HG02973 (cell line): ENCODE measurements at regions not wholly inside any gene's neighbourhood (a gene's known extent, or its start where the extent isn't known, plus 50 kb on each side); places are given as distances from the start of the nearest gene placed in this dataset.

Source experiments
- ATAC-seq: cut with Tn5 transposase; IDR thresholded peaks from one replicate; pipeline ENCODE4 v1.9.1; 2021; ENCODE audit warnings: moderate library complexity; ENCODE audit not compliant: unreplicated experiment

- no peak for ATAC-seq
Measured at GRCh38 chr18:51397347-51397962, 200.0 kb upstream of the MEX3C start.

GRCh38 chr18:51398104-51398503 is 200.6 kb upstream of the MEX3C start:
- ATAC-seq, result no peak

DNA sequence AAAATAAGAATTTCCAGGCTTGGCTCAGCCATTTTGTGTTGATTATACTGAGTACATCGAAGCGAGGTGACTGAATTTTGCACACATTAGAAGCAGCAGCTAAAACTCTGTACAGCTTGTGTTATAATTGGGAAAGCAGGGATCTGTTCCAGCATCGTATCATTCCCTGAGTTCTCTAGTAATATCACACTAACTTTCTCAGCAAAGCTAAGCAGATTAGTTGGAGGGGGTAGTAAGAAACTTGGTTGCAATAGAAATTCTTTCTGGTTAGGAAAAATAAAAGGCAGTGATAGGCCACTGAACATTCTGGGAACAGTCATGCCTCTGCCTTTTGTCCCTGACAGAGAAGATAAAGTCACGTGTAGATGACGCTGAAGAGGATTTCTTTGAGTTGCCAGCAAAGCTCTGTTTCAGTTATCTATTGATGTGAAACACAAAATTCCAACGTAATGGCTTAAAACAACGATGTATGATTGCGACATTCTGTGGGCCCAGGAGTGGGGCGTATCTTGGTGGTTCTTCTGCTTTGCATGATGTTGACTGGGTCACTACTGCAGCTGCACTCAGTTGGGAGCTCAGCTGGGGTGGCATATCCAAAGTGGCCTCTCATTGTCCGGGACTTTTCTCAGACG is 202.1 kb upstream of the MEX3C start:
- ATAC-seq, result no peak

- no peak for ATAC-seq
Measured at GRCh38 chr18:51400721-51401120, 203.2 kb upstream of the MEX3C start.

DNA sequence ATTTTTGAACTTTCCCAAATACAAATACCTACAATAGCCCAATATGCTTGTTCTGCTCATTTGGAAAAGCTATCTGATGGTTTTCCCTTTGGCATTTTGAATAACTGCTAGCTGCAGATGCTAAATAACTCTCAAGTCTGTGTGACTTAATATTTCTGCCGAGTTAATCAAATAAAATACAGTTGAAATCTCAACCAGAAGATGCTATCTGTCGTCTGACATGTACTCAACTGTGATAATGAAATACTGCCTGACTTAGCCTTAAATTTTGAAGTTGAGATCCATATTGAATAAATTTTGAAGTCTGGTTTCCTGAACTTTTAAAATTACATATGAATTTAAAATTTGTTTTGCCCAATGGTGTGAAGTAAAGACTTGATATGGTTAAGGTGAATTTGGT is 204.4 kb upstream of the MEX3C start:
- no peak for ATAC-seq

DNA sequence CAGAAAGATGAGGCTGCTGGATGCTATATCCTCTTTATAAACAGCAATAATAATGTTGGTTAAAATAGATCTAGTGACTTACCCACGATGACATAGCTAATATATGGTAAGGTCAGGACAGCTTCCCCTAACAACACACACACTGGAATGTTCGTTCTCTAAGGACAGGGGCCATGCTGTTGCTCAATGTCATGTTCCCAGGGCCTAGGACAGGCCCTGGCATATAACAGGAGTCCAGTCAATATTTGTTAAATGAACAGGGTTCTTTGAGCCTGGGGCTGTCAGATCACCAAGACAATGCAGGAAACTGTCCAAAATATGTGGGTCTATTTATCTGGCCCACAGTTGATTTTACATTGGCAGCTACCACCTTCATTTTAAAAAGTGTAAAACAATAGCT is 207.1 kb upstream of the MEX3C start:
- no peak for ATAC-seq

- ATAC-seq, result no peak
Measured at GRCh38 chr18:51405683-51406477, 208.4 kb upstream of the MEX3C start.

DNA sequence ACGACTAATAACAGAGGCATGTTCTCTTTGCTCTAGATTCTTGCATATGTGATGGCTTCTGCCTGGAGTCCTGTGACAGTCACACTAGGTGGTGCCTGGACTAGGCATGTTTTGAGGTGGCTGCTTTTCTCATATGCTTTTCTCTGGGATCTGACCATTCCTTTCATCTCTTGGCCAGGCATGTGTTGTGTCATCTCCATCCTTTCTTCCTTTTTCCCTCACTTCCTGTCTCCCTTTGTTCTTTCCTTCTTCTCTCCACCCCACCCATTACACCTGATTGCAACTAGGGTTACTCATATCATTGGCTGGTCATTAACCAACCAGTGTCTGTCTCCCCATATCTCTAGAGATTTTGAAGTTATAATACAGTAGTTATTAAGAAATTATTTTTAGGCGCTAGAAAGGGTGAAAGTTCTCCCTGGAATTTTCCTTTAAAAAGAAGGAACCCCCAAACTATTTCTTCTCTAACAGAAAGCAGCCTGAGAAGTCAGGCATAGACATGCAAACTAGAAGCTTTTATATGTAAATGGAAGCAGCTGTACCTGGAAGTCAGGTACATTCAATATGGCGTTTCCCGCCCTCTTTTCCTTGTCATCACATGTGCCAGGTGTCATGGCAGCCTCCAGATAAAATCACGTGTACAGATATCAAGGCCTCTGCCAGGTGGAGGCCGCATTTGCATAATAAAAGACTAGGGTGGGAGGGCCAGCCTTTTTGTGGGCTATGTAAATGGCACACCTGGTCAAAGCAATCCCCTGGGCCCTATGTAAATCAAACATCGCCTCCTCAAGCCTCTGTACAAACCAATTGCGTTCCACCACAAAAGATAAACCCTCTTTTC is 220.4 kb upstream of the MEX3C start:
- ATAC-seq, result no peak

- ATAC-seq, result peak; percentile 77
Measured at GRCh38 chr18:51425475-51425874, 228.0 kb upstream of the MEX3C start.

GRCh38 chr18:51425889-51426288 is 228.4 kb upstream of the MEX3C start:
- ATAC-seq, result peak; percentile 35

DNA sequence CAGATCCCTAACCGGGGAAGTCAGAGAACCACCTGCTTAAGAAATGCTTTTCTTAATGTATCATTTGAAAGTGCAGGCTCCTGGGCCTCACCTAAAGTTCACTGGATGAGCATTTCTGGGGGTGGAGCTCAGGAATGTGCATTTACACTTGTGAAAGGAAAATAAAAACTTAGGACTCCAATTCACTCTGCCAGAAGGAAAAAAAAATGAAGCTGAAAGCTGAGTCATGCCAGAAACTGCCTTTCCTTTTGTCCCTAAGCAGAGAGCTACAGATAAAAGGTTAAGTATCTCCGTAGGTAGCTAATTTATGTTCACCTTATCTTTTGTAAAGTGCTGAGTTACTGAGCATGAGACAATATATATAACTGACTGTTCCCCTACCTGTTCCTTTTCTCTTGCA is 229.5 kb upstream of the MEX3C start:
- no peak for ATAC-seq

GRCh38 chr18:51429644-51430043 is 232.2 kb upstream of the MEX3C start:
- no peak for ATAC-seq

GRCh38 chr18:51430538-51430937 is 233.1 kb upstream of the MEX3C start:
- no peak for ATAC-seq

GRCh38 chr18:51433296-51433695 is 235.8 kb upstream of the MEX3C start:
- ATAC-seq, result no peak

DNA sequence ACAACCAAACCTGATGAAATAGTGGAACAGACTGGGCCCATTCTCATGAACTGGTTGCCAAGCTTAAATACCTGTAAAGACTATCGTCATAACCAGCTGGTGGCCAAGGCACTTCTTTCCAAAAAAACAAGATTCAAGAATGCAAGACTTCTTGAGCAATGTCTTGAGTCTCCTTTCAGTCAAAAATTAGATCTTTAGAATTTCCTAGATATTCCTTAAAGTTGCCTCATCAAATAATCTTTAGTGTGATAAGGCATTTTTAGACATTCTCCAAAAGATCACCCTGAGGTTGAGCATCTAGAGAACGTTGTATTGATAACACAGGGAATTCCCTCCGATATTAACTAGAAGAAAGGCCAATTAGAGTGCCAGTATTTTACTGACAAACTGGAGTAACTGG is 236.4 kb upstream of the MEX3C start:
- ATAC-seq, result no peak

DNA sequence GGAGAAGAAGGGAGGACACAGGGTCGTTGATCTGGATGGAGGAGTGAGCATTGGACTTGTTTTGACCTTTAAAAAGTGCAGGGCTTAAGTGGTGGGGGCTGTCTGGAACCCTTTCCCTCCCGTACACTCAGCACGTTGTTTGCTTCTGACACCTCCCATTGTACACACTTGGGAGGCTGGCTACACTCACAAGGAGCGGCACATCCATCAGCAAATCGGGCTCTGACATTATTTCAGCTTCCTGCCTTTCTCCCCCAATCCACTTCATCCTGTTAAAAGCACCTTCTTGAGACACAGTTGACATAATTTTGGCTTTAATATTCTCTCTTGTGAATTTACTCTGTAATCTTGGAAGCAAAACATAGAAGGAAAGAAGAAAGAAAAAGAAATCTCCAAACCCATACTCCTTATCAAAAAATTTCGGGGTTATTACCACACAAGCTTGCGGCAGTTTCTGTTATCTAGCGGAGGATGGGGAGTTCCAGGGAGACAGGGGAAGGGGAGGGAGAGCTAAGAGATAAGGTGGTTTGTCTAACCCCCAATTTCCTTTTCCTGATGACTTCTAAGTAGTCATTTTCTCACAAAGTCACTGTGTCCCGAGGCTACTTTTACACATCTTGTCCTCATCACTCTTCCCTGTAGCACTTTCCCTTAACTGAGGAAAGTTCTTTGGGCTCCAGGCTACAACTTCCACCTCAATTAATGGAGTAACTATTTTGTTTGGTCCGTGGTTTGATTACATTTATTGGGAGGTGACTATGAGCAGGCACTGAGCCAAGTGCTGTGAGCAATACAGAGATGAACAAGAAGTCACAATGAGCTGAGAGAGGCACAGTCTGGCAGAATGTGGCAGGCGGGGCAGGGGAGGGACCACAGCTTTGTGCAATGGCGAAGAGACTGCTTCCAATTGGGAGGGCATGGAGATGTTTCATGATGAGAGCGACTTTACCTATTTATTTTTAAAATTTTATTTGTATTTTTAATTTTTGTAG is 240.1 kb upstream of the MEX3C start:
- no peak for ATAC-seq

GRCh38 chr18:51438797-51439350 is 241.4 kb upstream of the MEX3C start:
- no peak for ATAC-seq

DNA sequence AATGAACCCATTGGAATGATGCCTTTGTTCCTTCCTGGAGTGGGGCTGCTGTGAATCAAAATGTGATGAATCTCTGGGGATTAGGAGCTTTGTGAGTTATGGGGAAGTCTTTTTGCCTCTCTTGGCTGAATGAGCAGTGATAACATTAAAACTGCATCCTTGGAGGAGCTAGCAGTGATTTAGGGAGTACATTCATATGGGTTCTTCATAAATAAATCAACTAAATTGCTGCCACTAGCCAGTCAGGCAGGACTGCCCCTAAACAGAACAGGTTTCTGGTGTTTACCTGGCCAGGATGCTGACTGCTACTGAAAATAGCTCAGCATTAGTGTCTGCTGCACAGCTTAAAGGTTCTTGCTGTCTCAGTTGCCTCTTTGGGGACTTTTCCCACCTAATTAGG is 244.5 kb upstream of the MEX3C start:
- no peak for ATAC-seq

DNA sequence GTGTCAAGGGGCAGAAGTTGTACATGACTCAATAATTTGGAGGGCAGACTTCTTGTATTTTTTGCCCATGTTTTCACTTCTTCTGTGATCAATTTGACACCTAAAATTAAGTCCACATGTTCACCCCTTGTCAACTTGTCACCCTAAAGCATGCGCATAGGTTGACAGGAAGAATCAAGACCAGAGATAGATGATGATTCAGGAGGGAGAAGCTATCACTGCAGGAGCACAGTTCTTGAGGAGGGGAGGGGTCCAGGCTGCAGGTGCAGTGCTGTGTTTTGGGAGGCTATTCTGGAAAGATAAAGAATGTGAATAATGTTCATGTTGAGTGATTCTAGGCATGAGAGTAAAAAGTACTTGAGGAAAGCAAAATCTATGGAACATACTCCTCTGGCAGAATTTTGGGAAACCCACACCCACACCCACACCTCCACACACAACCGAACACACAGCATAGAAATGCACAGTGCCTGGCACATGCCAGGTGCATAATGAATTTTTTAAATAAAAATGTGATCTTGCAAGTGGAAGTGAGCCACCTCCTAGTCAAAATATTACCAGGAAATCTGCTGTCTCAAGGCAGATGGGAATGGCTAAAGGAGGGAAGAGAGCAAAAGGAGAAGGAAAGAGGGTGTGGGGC is 249.2 kb upstream of the MEX3C start:
- ATAC-seq, result no peak
